HEK293T (cell line): ENCODE measurements at regions not wholly inside any gene's neighbourhood (a gene's known extent, or its start where the extent isn't known, plus 50 kb on each side); places are given as distances from the start of the nearest gene placed in this dataset.

Experiments used
- FOXA1 ChIP-seq: fragments of 450-650 bp; IDR thresholded peaks from 2 replicates; pipeline ENCODE4 v1.6.1; 2016; ENCODE audit warnings: mild to moderate bottlenecking
- SP1 ChIP-seq: fragments of 450-650 bp; IDR thresholded peaks from 2 replicates; pipeline ENCODE4 v1.6.1; 2017
- TARDBP ChIP-seq: fragments of 450-650 bp; IDR thresholded peaks from 2 replicates; pipeline ENCODE4 v1.6.1; 2016

DNA sequence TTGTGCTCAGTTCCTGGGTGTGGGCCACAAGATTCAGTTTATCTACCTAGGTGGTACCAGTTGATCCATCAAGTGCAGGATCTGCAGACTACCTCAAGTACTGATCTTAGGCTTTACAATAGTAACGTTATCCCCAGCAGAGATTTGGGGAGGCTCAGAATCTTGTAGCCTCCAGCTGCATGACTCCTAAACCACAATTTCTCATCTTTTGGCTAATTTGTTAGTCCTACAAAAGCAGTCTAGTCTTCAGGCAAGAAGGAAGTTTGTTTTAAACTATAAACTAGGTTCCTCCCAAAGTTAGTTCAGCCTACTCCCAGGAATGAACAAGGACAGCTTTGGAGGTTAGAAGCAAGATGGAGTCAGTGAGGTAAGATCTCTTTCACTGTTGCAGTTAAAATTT, 213.5 kb upstream of the PIEZO2 start:
- no peak for TF ChIP-seq FOXA1
- TF ChIP-seq SP1 = no peak
- no peak for TF ChIP-seq TARDBP
